HL-60 (cell line): ENCODE measurements at regions not wholly inside any gene's neighbourhood (a gene's known extent, or its start where the extent isn't known, plus 50 kb on each side); places are given as distances from the start of the nearest gene placed in this dataset.

Experiments
- DNase-seq, 2 experiments: peaks; one replicate each; pipeline ENCODE4 v3.0.0-alpha.2; 2010 to 2020; ENCODE audit warnings: low read depth in 1 of 2, low spot score in 1 of 2
- H3K27ac ChIP-seq: fragments of 250-450 bp; sonication (Bioruptor Pico); replicated peaks from 2 replicates; pipeline ENCODE4 v1.5.1; 2020; ENCODE audit warnings: mild to moderate bottlenecking, moderate library complexity
- H3K27me3 ChIP-seq: fragments of 250-450 bp; sonication (Bioruptor Pico); 2 replicates; pipeline ENCODE4 v1.5.1; 2021; ENCODE audit warnings: mild to moderate bottlenecking, moderate library complexity; ENCODE audit not compliant: insufficient read depth, poor library complexity, severe bottlenecking
- H3K4me3 ChIP-seq: replicated peaks from 2 replicates; pipeline ENCODE4 v1.5.1; 2011; ENCODE audit warnings: mild to moderate bottlenecking, control low read depth, low read length; ENCODE audit not compliant: insufficient read depth
- CTCF ChIP-seq: IDR thresholded peaks from one replicate; pipeline ENCODE4 v1.5.1; 2011; ENCODE audit warnings: low read length, control low read depth, inconsistent platforms; ENCODE audit not compliant: insufficient read depth
- GABPA ChIP-seq: IDR thresholded peaks from 2 replicates; pipeline ENCODE4 v1.6.1; 2012; ENCODE audit warnings: low read depth
- POLR2AphosphoS5 ChIP-seq: IDR thresholded peaks from 2 replicates; pipeline ENCODE4 v1.6.1; 2012; ENCODE audit warnings: low read depth
- REST ChIP-seq: IDR thresholded peaks from 2 replicates; pipeline ENCODE4 v1.6.1; 2012; ENCODE audit warnings: low read depth; ENCODE audit not compliant: insufficient replicate concordance
- SPI1 ChIP-seq: IDR thresholded peaks from 2 replicates; pipeline ENCODE4 v1.6.1; 2012; ENCODE audit warnings: low read depth, mild to moderate bottlenecking, borderline replicate concordance

GRCh38 chr5:166768536-166768935, 1522.9 kb upstream of the WWC1 start:
- Histone ChIP-seq H3K27me3 (no peaks in the 10 kb centered on the region), H3K27ac (no peak overlapping the region), H3K4me3 (no peak overlapping the region)
- DNase-seq = no peak
- no peak for TF ChIP-seq CTCF
- TF ChIP-seq SPI1 = no peak
- no peak for TF ChIP-seq REST
- no peak for TF ChIP-seq GABPA
- no peak for TF ChIP-seq POLR2AphosphoS5

- DNase-seq = no peak
- no peak for TF ChIP-seq GABPA
- TF ChIP-seq REST = no peak
- TF ChIP-seq POLR2AphosphoS5 = no peak
- TF ChIP-seq SPI1 = no peak
- no peak for TF ChIP-seq CTCF
Measured at GRCh38 chr5:166772770-166773169, 1518.7 kb upstream of the WWC1 start.

GRCh38 chr5:166781737-166782136, 1509.7 kb upstream of the WWC1 start:
- Histone ChIP-seq H3K27me3 (no peaks in the 10 kb centered on the region), H3K4me3 (no peak overlapping the region), H3K27ac (no peak overlapping the region)
- DNase-seq = no peak
- no peak for TF ChIP-seq REST
- TF ChIP-seq CTCF = no peak
- no peak for TF ChIP-seq GABPA
- no peak for TF ChIP-seq POLR2AphosphoS5
- no peak for TF ChIP-seq SPI1

More at GRCh38 chr5:166772770-166773169, 1518.7 kb upstream of the WWC1 start:
- Histone ChIP-seq H3K27me3 (no peaks in the 10 kb centered on the region), H3K27ac (no peak overlapping the region), H3K4me3 (no peak overlapping the region)
